PFSK-1 (cell line): ENCODE measurements at regions not wholly inside any gene's neighbourhood (a gene's known extent, or its start where the extent isn't known, plus 50 kb on each side); places are given as distances from the start of the nearest gene placed in this dataset.

Experiments used
- FOXP2 ChIP-seq: optimal IDR thresholded peaks from 2 replicates; pipeline ENCODE3; 2011; ENCODE audit warnings: borderline replicate concordance, control low read depth, inconsistent platforms; ENCODE audit not compliant: insufficient read depth; ENCODE audit errors: extremely low read length, extremely low read depth
- POLR2AphosphoS5 ChIP-seq: IDR thresholded peaks from 2 replicates; pipeline ENCODE4 v1.6.1; 2012; ENCODE audit warnings: low read depth, mild to moderate bottlenecking, control low read depth, low read length, moderate library complexity
- SIN3A ChIP-seq: IDR thresholded peaks from 2 replicates; pipeline ENCODE4 v1.6.1; 2012; ENCODE audit warnings: mild to moderate bottlenecking, low read length, moderate library complexity, borderline replicate concordance; ENCODE audit not compliant: insufficient read depth
- TAF1 ChIP-seq: IDR thresholded peaks from 2 replicates; pipeline ENCODE4 v1.6.1; 2012; ENCODE audit warnings: low read length, control low read depth, borderline replicate concordance; ENCODE audit not compliant: insufficient read depth
- TF ChIP-seq, protein P1 (sequence below), 2 experiments: IDR thresholded peaks; 2 replicates each; pipeline versions ENCODE4 v1.6.1 to v1.8.0; 2011 to 2012; ENCODE audit warnings: low read depth in 2 of 2, low read length in 2 of 2, control low read depth in 1 of 2, inconsistent platforms in 1 of 2, mild to moderate bottlenecking in 1 of 2, moderate library complexity in 1 of 2; ENCODE audit not compliant: insufficient read depth in 1 of 2

DNA sequence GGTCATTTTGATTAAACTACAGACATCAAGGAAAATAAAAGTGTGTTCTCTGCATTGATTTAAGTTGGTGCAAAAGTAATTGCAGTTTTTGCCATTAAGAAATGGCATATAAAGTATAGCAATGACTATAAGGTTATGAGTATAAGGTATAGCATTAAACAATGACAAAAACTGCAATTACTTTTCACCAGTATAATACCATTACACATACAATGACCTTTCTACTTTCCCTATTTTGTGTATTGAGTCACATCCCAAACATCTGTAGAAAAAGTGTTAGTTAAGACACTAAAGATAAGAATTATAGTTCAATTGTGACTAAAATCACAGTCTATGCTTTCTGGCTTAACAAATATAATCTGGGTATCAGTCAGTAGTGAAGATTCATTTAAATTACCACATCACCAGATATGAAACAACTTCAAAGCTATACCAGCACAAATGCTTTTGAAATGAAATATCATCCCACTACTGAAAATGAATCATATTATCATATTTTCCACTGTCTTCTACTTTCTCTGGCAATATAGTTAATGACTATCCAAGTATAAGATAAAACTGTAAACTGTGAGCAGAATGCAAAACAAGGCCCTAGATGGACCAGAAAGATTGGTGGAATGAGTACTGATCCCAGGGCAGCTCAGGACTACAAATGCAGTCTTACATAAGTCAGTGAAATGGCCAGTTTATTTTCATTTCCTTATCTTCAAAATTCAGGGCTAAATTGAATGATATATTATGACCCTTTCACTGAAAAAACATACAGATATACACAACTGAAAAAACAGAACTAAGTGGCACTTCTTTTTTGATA is 241.1 kb downstream of the ANTXR2 start:
- no peak for TF ChIP-seq POLR2AphosphoS5
- no peak for TF ChIP-seq SIN3A
- TF ChIP-seq, protein P1, sequence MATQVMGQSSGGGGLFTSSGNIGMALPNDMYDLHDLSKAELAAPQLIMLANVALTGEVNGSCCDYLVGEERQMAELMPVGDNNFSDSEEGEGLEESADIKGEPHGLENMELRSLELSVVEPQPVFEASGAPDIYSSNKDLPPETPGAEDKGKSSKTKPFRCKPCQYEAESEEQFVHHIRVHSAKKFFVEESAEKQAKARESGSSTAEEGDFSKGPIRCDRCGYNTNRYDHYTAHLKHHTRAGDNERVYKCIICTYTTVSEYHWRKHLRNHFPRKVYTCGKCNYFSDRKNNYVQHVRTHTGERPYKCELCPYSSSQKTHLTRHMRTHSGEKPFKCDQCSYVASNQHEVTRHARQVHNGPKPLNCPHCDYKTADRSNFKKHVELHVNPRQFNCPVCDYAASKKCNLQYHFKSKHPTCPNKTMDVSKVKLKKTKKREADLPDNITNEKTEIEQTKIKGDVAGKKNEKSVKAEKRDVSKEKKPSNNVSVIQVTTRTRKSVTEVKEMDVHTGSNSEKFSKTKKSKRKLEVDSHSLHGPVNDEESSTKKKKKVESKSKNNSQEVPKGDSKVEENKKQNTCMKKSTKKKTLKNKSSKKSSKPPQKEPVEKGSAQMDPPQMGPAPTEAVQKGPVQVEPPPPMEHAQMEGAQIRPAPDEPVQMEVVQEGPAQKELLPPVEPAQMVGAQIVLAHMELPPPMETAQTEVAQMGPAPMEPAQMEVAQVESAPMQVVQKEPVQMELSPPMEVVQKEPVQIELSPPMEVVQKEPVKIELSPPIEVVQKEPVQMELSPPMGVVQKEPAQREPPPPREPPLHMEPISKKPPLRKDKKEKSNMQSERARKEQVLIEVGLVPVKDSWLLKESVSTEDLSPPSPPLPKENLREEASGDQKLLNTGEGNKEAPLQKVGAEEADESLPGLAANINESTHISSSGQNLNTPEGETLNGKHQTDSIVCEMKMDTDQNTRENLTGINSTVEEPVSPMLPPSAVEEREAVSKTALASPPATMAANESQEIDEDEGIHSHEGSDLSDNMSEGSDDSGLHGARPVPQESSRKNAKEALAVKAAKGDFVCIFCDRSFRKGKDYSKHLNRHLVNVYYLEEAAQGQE (IDR thresholded peaks at IDR 0.05; ENCODE audit: insufficient read depth in 1 of 2, low read depth in 2 of 2, low read length in 2 of 2) = no peak
- TF ChIP-seq TAF1 = no peak
- TF ChIP-seq FOXP2 = no peak
